22Rv1 (cell line): ENCODE measurements at regions not wholly inside any gene's neighbourhood (a gene's known extent, or its start where the extent isn't known, plus 50 kb on each side); places are given as distances from the start of the nearest gene placed in this dataset.

Source experiments
- CTCF ChIP-seq: fragments of 450-650 bp; IDR thresholded peaks from 2 replicates; pipeline ENCODE4 v1.5.1; 2017; ENCODE audit warnings: mild to moderate bottlenecking
- ZFX ChIP-seq: fragments of 450-650 bp; IDR thresholded peaks from 2 replicates; pipeline ENCODE4 v1.6.1; 2017; ENCODE audit warnings: antibody characterized with exemption, borderline replicate concordance

- TF ChIP-seq CTCF (no peak), ZFX (no peak)
Observed at GRCh38 chr15:39102431-39102830, 478.4 kb upstream of the THBS1 start.
